ENCODE measurements at regions not wholly inside any gene's neighbourhood (a gene's known extent, or its start where the extent isn't known, plus 50 kb on each side); places are given as distances from the start of the nearest gene placed in this dataset.

GRCh38 chr6:139685009-139685408, 310.6 kb upstream of the CITED2 start:
- H3K9me2 ChIP-seq (ENCODE audit: insufficient read depth) = no peaks in the 10 kb centered on the region
- no peaks in the 10 kb centered on the region for H3K27me3 ChIP-seq (replicated peaks; ENCODE audit: insufficient read depth)
- no peak overlapping the region for H3K9ac ChIP-seq
- H3K4me3 ChIP-seq = no peak overlapping the region
- no peaks in the 10 kb centered on the region for H3F3A ChIP-seq (ENCODE audit: insufficient read depth)
- TF ChIP-seq EZH2 (IDR thresholded peaks at IDR 0.05; ENCODE audit: insufficient read depth, poor library complexity, severe bottlenecking) (no peak), EZH2phosphoT487 (IDR thresholded peaks at IDR 0.05; ENCODE audit: insufficient read depth, low read depth) (no peak)
- no peaks in the 10 kb centered on the region for H3K36me3 ChIP-seq (ENCODE audit: low read depth)
- no peak overlapping the region for H3K27ac ChIP-seq
- H3K4me1 ChIP-seq (ENCODE audit: insufficient read depth) = peaks cover 6% of the 10 kb centered on the region
- no peak overlapping the region for H2AFZ ChIP-seq
- no peaks in the 10 kb centered on the region for H3K9me3 ChIP-seq (ENCODE audit: low read depth)
- in situ Hi-C loops (cut with MboI) = no loop called here
- no peak for DNase-seq
- no peaks in the 10 kb centered on the region for H3K79me2 ChIP-seq (ENCODE audit: insufficient read depth)
- no peaks in the 10 kb centered on the region for H4K20me1 ChIP-seq (ENCODE audit: insufficient read depth)
- H3K4me2 ChIP-seq (ENCODE audit: unreplicated experiment) = no peak overlapping the region

GRCh38 chr6:139680819-139681218, 306.4 kb upstream of the CITED2 start:
- Histone ChIP-seq H3K27ac (no peak overlapping the region), H3K36me3 (ENCODE audit: low read depth) (no peaks in the 10 kb centered on the region), H4K20me1 (ENCODE audit: insufficient read depth) (no peaks in the 10 kb centered on the region), H3K4me3 (no peak overlapping the region), H2AFZ (no peak overlapping the region), H3K27me3 (replicated peaks; ENCODE audit: insufficient read depth) (no peaks in the 10 kb centered on the region), H3K4me1 (ENCODE audit: insufficient read depth) (peaks cover 12% of the 10 kb centered on the region), H3K79me2 (ENCODE audit: insufficient read depth) (no peaks in the 10 kb centered on the region), H3K9ac (no peak overlapping the region), H3K4me2 (ENCODE audit: unreplicated experiment) (no peak overlapping the region), H3K9me3 (ENCODE audit: low read depth) (no peaks in the 10 kb centered on the region), H3K9me2 (ENCODE audit: insufficient read depth) (no peaks in the 10 kb centered on the region), H3F3A (ENCODE audit: insufficient read depth) (no peaks in the 10 kb centered on the region)
- no peak for DNase-seq
- no peak for TF ChIP-seq EZH2 (IDR thresholded peaks at IDR 0.05; ENCODE audit: insufficient read depth, poor library complexity, severe bottlenecking)
- TF ChIP-seq EZH2phosphoT487 (IDR thresholded peaks at IDR 0.05; ENCODE audit: insufficient read depth, low read depth) = no peak
- 79 to 81% methylated on average over 5 of the region's 5 CpGs for WGBS, 2 experiments (ENCODE audit: low coverage in 1 of 2, low lambda C conversion rate in 2 of 2, missing lambda C conversion rate in 2 of 2)
- in situ Hi-C loops (cut with MboI) = no loop called here

- H3K9ac ChIP-seq = no peak overlapping the region
- no peak overlapping the region for H3K4me3 ChIP-seq
- H3K4me1 ChIP-seq (ENCODE audit: insufficient read depth) = peaks cover 12% of the 10 kb centered on the region
- 95 to 97% methylated on average over 3 of the region's 3 CpGs for WGBS, 2 experiments (ENCODE audit: low coverage in 1 of 2, low lambda C conversion rate in 2 of 2, missing lambda C conversion rate in 2 of 2)
- H3F3A ChIP-seq (ENCODE audit: insufficient read depth) = no peaks in the 10 kb centered on the region
- no peaks in the 10 kb centered on the region for H4K20me1 ChIP-seq (ENCODE audit: insufficient read depth)
- no peak for TF ChIP-seq EZH2phosphoT487 (IDR thresholded peaks at IDR 0.05; ENCODE audit: insufficient read depth, low read depth)
- no peak for TF ChIP-seq EZH2 (IDR thresholded peaks at IDR 0.05; ENCODE audit: insufficient read depth, poor library complexity, severe bottlenecking)
- peak overlapping the region; percentile 18; the same call in 1 of the 2 replicates for H2AFZ ChIP-seq
- H3K36me3 ChIP-seq (ENCODE audit: low read depth) = no peaks in the 10 kb centered on the region
- in situ Hi-C loops (cut with MboI) = no loop called here
- H3K27me3 ChIP-seq (replicated peaks; ENCODE audit: insufficient read depth) = no peaks in the 10 kb centered on the region
- peak overlapping the region; percentile 8 for H3K27ac ChIP-seq
- DNase-seq = peak; percentile 38
- H3K79me2 ChIP-seq (ENCODE audit: insufficient read depth) = no peaks in the 10 kb centered on the region
- no peaks in the 10 kb centered on the region for H3K9me2 ChIP-seq (ENCODE audit: insufficient read depth)
- no peak overlapping the region for H3K4me2 ChIP-seq (ENCODE audit: unreplicated experiment)
- H3K9me3 ChIP-seq (ENCODE audit: low read depth) = no peaks in the 10 kb centered on the region
Measured at GRCh38 chr6:139679516-139680179, 305.2 kb upstream of the CITED2 start.

- H3K27me3 ChIP-seq (replicated peaks; ENCODE audit: insufficient read depth) = no peaks in the 10 kb centered on the region
- in situ Hi-C loops (cut with MboI) = no loop called here
- TF ChIP-seq EZH2 (IDR thresholded peaks at IDR 0.05; ENCODE audit: insufficient read depth, poor library complexity, severe bottlenecking) = no peak
- TF ChIP-seq EZH2phosphoT487 (IDR thresholded peaks at IDR 0.05; ENCODE audit: insufficient read depth, low read depth) = no peak
Measured at GRCh38 chr6:139676718-139677117, 302.3 kb upstream of the CITED2 start.

GRCh38 chr6:139666284-139666683, 291.8 kb upstream of the CITED2 start:
- Histone ChIP-seq H3K9me2 (ENCODE audit: insufficient read depth) (no peaks in the 10 kb centered on the region), H3K4me1 (ENCODE audit: insufficient read depth) (no peaks in the 10 kb centered on the region), H3K9me3 (ENCODE audit: low read depth) (no peaks in the 10 kb centered on the region), H2AFZ (no peak overlapping the region), H3K9ac (no peak overlapping the region), H3K27ac (no peak overlapping the region), H3F3A (ENCODE audit: insufficient read depth) (no peaks in the 10 kb centered on the region), H3K79me2 (ENCODE audit: insufficient read depth) (no peaks in the 10 kb centered on the region), H3K36me3 (ENCODE audit: low read depth) (no peaks in the 10 kb centered on the region), H4K20me1 (ENCODE audit: insufficient read depth) (no peaks in the 10 kb centered on the region), H3K27me3 (replicated peaks; ENCODE audit: insufficient read depth) (no peaks in the 10 kb centered on the region), H3K4me2 (ENCODE audit: unreplicated experiment) (no peak overlapping the region), H3K4me3 (no peak overlapping the region)
- TF ChIP-seq EZH2phosphoT487 (IDR thresholded peaks at IDR 0.05; ENCODE audit: insufficient read depth, low read depth) = no peak
- TF ChIP-seq EZH2 (IDR thresholded peaks at IDR 0.05; ENCODE audit: insufficient read depth, poor library complexity, severe bottlenecking) = no peak
- in situ Hi-C loops (cut with MboI) = no loop called here
- no peak for DNase-seq

More at GRCh38 chr6:139676718-139677117, 302.3 kb upstream of the CITED2 start:
- DNase-seq = no peak
- Histone ChIP-seq H3K79me2 (ENCODE audit: insufficient read depth) (no peaks in the 10 kb centered on the region), H3K4me1 (ENCODE audit: insufficient read depth) (peaks cover 12% of the 10 kb centered on the region), H3K4me2 (ENCODE audit: unreplicated experiment) (no peak overlapping the region), H3F3A (ENCODE audit: insufficient read depth) (no peaks in the 10 kb centered on the region), H3K27ac (no peak overlapping the region), H3K4me3 (no peak overlapping the region), H3K9me3 (ENCODE audit: low read depth) (no peaks in the 10 kb centered on the region), H4K20me1 (ENCODE audit: insufficient read depth) (no peaks in the 10 kb centered on the region), H3K9me2 (ENCODE audit: insufficient read depth) (no peaks in the 10 kb centered on the region), H2AFZ (no peak overlapping the region), H3K36me3 (ENCODE audit: low read depth) (no peaks in the 10 kb centered on the region), H3K9ac (no peak overlapping the region)

Data from GM23248 (cell line).